HK-2 (cell line): ENCODE measurements at regions not wholly inside any gene's neighbourhood (a gene's known extent, or its start where the extent isn't known, plus 50 kb on each side); places are given as distances from the start of the nearest gene placed in this dataset.

ENCODE experiments used
- DNase-seq: peaks from one replicate; pipeline ENCODE4 v3.0.0-alpha.2; 2018; ENCODE audit not compliant: unreplicated experiment

DNA sequence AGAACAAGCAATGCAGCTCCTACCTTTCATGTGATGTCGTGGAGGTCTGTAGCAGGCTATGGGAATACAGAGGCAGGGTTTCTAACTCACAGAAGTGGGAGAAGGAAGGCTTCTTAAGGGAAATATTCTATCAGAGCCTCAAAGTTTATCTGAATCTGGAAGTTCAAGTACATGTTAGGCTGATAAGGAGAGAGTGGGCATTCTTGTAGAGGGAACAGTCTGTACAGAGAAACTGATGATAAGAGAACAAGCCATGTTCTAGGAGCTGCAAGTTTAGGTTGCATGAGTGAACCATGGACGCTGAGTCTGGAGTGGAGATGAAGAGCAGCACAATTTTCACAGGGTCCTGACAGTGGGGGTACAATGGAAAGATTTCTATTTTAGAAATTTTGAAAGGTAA is 344.0 kb downstream of the CHRM3 start:
- no peak for DNase-seq

GRCh38 chr1:239731082-239731748 is 344.8 kb downstream of the CHRM3 start:
- DNase-seq: no peak

GRCh38 chr1:239732770-239733169 is 346.4 kb downstream of the CHRM3 start:
- DNase-seq: no peak

GRCh38 chr1:239733995-239734394 is 347.6 kb downstream of the CHRM3 start:
- DNase-seq: no peak

DNA sequence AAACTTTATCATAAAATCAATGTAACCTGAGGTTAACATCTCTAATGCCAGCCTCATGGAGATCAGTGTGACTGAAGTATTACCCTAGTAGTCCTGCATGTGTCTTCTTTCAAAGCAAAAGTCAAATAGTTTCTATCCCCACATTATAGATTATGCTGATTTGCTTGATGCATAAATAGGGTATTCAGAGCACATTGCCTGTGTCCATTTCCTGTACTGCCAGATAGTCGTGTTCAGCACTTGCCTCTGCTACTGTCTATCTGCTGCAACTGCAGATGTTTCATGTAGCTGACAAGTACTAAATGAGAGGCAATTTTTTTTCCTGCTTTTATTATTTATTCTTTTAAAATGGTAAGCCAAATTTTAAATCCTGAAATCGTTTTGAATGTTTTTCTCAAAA is 348.7 kb downstream of the CHRM3 start:
- DNase-seq: no peak

GRCh38 chr1:239736479-239736878 is 350.1 kb downstream of the CHRM3 start:
- DNase-seq: no peak

DNA sequence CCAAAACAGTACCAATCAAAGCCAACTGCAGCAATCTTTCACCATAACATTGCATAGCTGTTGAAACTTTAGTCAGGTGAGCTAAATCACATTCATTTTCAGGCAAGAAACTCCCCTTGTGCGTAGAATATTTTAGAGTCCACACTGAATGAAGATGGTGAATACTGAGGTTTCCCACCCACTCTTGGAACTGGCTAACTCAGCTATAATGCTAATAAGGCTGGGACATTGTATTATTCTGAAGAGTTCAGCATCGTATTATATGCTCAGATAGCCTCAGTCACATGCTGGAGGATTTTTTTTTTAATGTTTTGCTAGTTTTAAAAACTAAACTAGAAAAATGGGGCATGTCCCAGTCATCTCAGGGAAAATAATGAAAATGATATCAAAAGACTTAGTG is 352.3 kb upstream of the FMN2 start:
- no peak for DNase-seq

GRCh38 chr1:239739919-239740318 is 351.8 kb upstream of the FMN2 start:
- DNase-seq: no peak

DNA sequence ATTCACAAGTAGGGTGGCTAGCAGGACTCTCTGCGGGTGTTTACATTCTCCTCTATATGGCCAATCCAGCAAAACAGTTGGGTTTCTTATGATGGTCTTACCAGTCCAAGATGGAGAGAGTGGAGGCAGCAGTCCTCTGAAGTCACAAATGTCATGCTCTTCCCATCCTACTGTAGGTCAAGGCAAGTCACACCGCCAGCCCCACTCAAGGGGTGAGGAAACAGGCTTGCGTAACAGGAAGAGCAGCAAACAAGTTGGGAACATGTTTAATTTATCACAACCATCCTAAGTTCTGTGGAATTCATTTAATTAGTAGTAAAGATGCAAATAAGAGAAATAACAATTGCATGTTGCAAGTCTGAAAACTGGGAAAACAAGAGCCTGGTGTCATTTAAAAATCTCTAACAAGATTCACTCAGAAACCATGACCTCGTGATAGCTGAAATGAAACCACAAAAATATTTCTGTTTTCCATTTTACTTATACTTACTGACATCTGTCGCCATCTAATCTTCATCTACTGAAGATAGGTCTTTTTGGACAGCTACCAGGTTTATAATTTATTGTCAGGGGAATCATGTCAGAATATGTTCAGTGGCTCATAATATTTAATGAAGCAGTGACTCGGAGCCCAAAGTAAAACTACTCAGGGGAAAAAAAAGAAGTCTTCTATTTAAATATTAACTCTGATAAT is 349.1 kb upstream of the FMN2 start:
- DNase-seq: no peak

GRCh38 chr1:239744851-239745250 is 346.8 kb upstream of the FMN2 start:
- DNase-seq: no peak

GRCh38 chr1:239755107-239755912 is 336.4 kb upstream of the FMN2 start:
- no peak for DNase-seq

DNA sequence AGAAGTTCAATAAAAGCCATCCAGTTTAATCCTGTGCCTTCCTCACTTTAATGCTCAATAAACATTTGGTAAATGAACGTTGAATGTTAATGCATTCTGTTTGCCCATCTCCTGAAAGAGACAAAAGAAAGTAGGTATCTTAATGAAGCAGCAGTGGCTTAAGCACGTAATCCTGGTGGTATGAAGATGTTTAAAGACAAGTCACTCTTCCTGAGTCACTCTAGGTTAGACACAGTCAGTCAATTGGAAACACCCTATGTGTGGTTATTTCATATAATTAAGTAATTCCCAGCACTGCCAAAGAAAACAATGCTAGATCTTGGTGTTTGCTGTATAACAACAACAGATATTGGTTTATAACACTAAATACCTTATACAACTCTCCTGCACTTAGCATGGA is 334.0 kb upstream of the FMN2 start:
- DNase-seq: no peak

DNA sequence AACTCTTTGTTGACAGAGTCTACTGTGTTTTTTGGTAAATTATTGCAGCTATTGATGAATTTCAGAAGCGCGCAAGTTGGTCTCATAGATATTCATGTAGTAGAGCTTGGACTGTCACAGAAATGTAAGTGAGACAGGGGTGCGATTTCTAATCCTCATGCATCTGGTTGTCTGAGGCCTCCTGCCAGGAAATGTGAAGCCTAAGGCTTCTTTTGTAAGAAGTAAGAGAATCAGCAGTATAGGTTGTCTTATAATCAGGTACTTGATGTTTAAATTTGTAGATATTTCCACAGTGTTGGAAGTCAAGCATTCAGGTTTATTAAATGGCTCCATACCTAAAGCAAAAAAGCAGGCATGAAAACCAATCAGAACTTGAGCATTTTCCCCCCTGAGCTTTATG is 332.9 kb upstream of the FMN2 start:
- DNase-seq: no peak

GRCh38 chr1:239761509-239761908 is 330.2 kb upstream of the FMN2 start:
- DNase-seq: no peak

GRCh38 chr1:239763850-239764249 is 327.8 kb upstream of the FMN2 start:
- DNase-seq: no peak

- no peak for DNase-seq
Measured at GRCh38 chr1:239764546-239764945, 327.1 kb upstream of the FMN2 start.

DNA sequence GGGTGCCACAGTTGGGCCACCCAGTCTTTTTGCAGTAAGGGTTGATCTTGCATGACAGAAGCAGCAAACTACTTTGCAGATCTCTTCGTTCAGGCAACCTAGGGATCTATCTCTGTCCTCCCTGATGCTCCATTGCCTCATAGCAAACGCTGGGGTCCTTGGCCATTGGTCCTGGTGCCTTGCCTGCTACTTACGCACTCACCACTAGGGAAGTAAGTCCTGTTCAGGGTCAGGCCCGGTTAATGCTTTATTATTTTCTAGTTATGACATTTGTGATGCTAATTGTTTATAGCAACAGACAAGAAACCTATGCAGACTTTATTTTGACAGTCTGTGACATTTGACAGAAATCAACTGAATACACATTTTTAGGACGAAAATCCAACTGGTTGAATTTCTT is 326.5 kb upstream of the FMN2 start:
- DNase-seq: no peak

DNA sequence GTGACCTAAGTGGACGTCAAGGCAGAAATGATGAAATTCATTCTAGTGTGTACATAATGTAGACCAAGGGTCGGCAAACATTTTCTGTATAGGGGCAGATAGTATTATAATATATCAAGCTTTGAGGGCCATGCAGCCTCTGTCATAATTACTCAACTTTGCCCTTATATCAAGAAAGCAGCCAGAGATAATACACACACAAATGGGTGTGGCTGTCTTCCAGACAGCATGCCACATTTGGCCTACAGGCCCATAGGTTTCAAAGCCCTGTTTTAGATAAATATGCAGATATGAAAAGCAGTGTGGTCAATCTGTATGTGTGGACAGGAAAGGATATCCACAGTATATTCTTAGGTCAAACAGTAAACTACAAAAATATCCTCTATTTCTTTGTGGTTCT is 320.1 kb upstream of the FMN2 start:
- no peak for DNase-seq

GRCh38 chr1:239772446-239772845 is 319.2 kb upstream of the FMN2 start:
- DNase-seq: no peak

DNA sequence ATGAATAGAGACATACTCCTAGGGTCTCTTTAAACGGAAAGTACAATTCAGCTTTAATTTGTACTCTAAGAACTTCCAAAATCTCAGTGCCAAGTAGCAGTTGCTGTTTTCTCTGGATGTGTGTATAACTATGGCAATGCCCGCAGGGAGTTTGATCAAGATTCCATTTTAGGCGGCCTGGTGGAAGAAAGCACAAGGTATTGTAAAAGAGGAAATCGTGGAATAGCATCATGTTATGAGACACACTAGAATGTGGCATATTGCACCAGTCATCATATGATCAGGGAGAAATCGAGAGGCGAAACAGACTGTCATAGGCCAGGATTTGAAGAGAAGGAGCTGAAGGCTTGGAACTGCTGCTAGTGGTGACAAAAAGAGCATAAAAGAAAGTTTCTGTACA is 316.2 kb upstream of the FMN2 start:
- no peak for DNase-seq

DNA sequence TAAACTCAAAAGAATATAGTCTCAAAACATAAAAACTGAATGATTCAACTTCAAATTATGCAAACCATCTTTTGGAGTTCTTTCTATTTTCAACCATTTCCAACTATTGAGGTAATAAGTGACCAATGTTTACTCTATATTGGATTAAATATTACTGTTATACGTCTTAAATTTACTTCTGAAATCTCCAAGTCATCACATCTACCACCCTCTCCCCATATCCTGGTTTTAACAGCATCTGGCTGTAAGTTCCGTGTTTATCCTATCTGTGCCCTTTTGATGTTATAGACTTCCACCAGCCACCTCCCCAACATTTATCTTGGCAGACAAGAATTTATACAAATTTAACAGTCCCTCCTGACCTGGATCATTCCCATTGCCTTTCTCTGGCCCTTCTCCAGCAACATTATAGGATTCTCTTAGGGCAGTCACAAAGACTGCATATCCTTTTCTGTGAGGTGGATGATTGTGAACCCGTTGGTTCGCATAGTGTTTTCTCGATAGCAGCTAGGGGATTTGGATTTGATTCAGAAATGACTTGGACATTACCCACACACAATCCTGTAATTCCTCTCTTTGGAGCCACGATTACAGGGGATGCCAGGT is 313.4 kb upstream of the FMN2 start:
- no peak for DNase-seq

- DNase-seq: no peak
Measured at GRCh38 chr1:239779962-239780361, 311.7 kb upstream of the FMN2 start.

DNA sequence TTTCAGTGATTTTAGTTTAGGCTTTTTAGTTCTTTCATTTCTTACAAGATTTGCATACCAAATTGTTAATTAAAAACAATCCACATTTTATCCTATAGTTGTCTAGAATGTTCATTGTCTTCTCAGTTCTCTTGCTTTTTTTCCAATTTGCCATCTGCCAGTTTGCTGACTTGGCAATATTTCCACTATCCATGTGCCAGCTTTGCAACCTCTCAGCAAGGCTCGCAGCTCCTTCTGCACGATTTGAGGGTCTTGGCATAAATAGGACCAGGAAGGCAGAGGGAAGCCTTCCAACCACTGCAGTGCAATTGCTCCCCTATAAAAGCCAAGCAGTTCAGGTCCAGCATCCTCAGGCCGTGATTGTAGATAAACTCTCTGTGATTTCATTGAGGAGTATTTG is 306.8 kb upstream of the FMN2 start:
- no peak for DNase-seq
